ENCODE measurements at regions not wholly inside any gene's neighbourhood (a gene's known extent, or its start where the extent isn't known, plus 50 kb on each side); places are given as distances from the start of the nearest gene placed in this dataset.

GRCh38 chr20:6831461-6831860 is 64.0 kb downstream of the BMP2 start:
- DNase-seq: no peak

GRCh38 chr20:6832811-6833210 is 65.3 kb downstream of the BMP2 start:
- no peak for DNase-seq

GRCh38 chr20:6835609-6836008 is 68.1 kb downstream of the BMP2 start:
- no peak for DNase-seq

GRCh38 chr20:6836821-6837374 is 69.4 kb downstream of the BMP2 start:
- no peak for DNase-seq

- no peak for DNase-seq
Measured at GRCh38 chr20:6837730-6838129, 70.2 kb downstream of the BMP2 start.

GRCh38 chr20:6838181-6838826 is 70.8 kb downstream of the BMP2 start:
- no peak for DNase-seq

GRCh38 chr20:6841128-6841527 is 73.6 kb downstream of the BMP2 start:
- DNase-seq: no peak

GRCh38 chr20:6845141-6845540 is 77.7 kb downstream of the BMP2 start:
- no peak for DNase-seq

GRCh38 chr20:6848041-6848440 is 80.6 kb downstream of the BMP2 start:
- DNase-seq: no peak

GRCh38 chr20:6848992-6849391 is 81.5 kb downstream of the BMP2 start:
- DNase-seq: no peak

GRCh38 chr20:6851136-6851535 is 83.7 kb downstream of the BMP2 start:
- DNase-seq: no peak

- no peak for DNase-seq
Measured at GRCh38 chr20:6852478-6852877, 85.0 kb downstream of the BMP2 start.

GRCh38 chr20:6855104-6855503 is 87.6 kb downstream of the BMP2 start:
- DNase-seq: no peak

- no peak for DNase-seq
Measured at GRCh38 chr20:6855796-6856195, 88.3 kb downstream of the BMP2 start.

GRCh38 chr20:6857927-6858326 is 90.4 kb downstream of the BMP2 start:
- no peak for DNase-seq

GRCh38 chr20:6863355-6863754 is 95.9 kb downstream of the BMP2 start:
- DNase-seq: no peak

- DNase-seq: no peak
Measured at GRCh38 chr20:6863798-6864201, 96.3 kb downstream of the BMP2 start.

GRCh38 chr20:6864740-6865139 is 97.3 kb downstream of the BMP2 start:
- DNase-seq: no peak

GRCh38 chr20:6866741-6867140 is 99.3 kb downstream of the BMP2 start:
- peak; percentile 2 for DNase-seq

GRCh38 chr20:6868861-6869260 is 101.4 kb downstream of the BMP2 start:
- no peak for DNase-seq

- no peak for DNase-seq
Measured at GRCh38 chr20:6870559-6870958, 103.1 kb downstream of the BMP2 start.

- no peak for DNase-seq
Measured at GRCh38 chr20:6877633-6878032, 110.1 kb downstream of the BMP2 start.

- peak; percentile 79 for DNase-seq
Measured at GRCh38 chr20:6882561-6883291, 115.2 kb downstream of the BMP2 start.

- DNase-seq: no peak
Measured at GRCh38 chr20:6884114-6884513, 116.6 kb downstream of the BMP2 start.
